Femur (tissue), 1 donor: ENCODE measurements at regions not wholly inside any gene's neighbourhood (a gene's known extent, or its start where the extent isn't known, plus 50 kb on each side); places are given as distances from the start of the nearest gene placed in this dataset.
"Not testable (repeated sequence)": the region's sequence is repeated elsewhere in the genome, so short reads cannot be mapped to it uniquely, and the experiment has no call there.

Experiments
- DNase-seq: peaks from one replicate; pipeline ENCODE4 v3.0.0-alpha.2; 2017

DNA sequence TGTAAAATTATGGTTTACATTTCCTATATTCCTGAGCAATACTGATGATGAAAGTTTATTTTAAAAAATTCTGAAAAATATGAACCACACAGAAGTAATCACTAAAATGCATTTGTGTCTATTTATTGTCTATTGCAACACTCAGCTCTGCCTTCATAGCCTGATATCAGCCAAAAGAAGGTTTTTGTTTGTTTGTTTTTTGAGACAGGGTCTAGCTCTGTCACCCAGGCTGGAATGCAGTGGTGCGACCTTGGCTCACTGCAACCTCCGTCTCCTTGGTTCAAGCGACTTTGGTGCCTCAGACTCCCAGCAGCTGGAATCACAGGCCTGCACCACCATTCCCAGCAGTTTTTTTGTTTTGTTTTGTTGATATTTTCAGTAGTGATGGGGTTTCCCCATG lies 1560.2 kb downstream of the SI start:
- DNase-seq: no peak

DNA sequence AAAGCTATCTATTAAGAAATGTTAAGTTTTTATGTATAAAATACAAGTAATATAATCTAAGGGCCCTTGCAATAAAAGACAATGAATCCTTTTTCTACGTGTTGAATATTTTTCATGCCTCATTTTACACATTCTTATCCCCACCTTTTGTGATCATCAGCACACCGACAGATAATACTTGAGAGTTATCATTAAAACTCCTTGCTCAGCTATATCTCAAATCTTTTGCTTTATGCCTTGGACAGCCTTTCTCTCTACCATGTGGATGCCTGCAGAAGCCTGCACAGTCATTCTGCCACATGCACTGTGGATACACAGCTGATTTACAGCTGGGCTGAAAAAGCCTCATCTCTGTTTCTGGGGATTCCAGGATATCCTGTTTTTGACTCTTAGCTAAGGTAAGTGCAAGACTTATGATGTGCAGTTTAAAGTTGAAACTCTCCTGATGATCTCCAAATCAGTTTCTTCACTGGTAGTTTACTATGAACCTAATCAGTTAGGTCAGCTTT lies 1565.1 kb downstream of the SI start:
- no peak for DNase-seq

DNA sequence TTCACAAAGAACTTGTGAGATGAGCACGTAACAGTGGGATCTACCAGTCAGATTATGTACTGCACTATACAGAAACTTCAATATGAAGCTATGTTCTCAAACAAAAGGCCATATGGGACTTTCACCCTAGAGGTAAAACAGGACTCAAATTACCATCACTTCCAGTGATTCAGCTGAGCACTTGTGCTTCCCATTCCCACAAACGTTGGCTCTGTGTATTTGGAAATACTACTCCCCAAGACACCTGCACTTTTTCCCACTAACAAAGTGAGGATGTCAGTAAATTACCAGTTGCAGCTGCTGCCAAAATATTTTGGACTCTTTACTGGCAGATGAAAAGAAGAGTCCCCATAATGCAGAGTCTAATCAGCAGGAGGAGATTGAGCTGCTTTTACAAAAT lies 1570.1 kb downstream of the SI start:
- DNase-seq: no peak

DNA sequence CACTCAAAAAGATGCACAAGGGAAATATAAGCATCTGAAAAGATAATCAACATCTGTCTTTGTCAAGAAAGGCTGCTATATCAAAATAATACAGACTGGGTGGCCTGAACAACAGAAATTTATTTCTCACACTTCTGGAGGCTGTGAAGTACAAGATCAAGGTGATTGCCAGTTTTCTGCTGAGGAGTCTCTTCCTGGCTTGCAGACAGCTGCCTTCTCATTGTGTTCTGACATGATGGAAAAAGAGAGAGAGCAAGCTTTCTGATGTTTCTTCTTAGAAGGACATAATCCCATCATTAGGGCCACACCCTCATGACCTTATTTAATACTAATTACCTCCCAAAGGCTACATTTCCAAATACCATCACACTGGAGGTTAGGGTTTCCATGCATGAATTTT lies 1573.3 kb downstream of the SI start:
- no peak for DNase-seq

DNA sequence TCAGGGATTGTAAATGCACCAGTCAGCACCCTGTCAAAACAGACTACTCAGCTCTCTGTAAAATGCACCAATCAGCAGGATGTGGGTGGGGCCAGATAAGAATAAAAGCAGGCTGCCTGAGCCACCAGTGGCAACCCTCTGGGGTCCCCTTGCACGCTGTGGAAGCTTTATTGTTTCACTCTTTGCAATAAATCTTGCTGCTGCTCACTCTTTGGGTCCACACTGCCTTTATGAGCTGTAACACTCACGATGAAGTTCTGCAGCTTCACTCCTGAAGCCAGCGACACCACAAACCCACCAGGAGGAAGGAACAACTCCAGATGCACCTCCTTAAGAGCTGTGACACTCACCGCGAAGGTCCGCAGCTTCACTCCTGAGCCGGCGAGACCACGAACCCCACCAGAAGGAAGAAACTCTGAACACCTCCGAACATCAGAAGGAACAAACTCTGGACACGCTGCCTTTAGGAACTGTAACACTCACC lies 1578.5 kb downstream of the SI start:
- DNase-seq: not testable (repeated sequence)

DNA sequence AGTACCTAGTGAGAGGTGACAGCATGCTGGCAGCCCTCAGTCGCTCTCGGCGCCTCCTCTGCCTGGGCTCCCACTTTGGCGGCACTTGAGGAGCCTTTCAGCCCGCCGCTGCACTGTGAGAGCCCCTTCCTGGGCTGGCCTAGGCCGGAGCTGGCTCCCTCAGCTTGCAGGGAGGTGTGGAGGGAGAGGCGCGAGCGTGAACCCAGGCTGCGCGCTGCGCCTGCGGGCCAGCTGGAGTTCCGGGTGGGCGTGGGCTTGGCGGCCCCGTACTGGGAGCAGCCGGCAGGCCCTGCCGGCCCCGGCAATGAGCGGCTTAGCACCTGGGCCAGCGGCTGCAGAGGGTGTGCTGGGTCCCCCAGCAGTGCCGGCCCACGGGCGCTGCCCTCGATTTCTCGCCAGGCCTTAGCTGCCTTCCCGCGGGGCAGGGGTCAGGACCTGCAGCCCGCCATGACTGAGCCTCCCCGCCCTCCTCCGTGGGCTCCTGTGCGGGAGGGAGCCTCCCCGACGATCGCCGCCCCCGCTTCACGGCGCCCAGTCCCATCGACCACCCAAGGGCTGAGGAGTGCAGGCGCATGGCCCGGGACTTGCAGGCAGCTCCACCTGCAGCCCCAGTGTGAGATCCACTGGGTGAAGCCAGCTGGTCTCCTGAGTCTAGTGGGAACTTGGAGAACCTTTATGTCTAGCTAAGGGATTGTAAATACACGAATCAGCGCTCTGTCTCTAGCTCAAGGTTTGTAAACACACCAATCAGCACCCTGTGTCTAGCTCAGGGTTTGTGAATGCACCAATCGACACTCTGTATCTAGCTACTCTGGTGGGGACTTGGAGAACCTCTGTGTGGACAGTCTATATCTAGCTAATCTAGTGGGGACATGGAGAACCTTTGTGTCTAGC lies 1579.2 kb downstream of the SI start:
- DNase-seq: not testable (repeated sequence)

DNA sequence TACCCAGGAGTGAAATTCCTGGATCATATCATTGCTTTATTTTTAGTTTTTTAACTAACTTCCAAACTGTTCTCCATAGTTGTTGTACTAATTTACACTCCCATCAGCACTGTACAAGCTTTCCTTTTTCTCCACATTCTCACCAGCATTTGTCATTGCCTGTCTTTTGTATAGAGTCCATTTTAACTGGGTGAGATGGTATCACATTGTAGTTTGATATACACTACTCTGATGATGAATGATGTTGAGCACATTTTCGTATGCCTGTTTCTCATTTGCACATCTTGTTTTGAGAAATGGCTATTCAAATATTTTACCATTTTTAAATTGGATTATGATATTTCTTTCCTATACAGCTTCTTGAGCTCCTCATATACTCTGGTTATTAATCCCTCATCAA lies 1586.6 kb downstream of the SI start:
- DNase-seq: no peak

DNA sequence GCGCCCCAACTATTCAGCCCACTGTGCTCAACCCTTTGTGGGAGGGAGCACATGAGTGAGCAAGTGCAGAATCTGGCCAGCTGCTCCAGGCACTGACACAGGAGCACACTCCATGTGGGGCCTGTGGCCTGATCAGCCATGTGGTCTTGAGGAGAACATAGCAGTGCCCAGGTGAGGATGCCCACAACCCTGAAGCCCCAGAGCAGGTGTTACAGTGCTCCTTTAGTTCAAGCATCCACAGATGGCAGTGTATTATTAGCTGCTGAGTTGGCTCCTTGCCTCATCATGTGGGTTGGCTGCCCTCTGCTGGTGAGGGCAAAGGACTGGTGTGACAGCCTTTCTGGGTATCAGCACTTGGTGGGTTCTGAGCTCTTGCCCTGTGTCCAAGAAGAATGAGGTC lies 1588.2 kb downstream of the SI start:
- DNase-seq: no peak

DNA sequence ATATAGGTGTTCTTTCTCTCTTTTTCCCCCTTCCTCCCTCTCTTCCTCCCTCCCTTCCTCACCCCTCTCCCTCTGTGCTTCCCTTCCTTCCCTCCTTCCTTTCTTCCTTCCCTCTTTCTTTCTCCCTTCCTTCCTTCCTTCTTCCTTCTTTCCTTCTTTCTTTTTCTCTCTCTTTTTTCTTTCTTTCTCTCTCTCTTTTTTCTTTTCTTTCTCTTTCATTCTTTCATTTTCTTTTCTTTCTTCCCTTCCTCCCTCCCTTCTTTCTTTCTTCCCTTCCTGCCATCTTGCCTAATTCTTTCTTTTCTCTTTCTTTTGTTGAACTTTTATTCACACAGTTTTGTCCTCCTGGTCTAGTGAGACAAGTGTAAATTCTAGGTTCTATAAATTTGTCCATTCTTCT lies 1595.6 kb downstream of the SI start:
- DNase-seq: no peak

DNA sequence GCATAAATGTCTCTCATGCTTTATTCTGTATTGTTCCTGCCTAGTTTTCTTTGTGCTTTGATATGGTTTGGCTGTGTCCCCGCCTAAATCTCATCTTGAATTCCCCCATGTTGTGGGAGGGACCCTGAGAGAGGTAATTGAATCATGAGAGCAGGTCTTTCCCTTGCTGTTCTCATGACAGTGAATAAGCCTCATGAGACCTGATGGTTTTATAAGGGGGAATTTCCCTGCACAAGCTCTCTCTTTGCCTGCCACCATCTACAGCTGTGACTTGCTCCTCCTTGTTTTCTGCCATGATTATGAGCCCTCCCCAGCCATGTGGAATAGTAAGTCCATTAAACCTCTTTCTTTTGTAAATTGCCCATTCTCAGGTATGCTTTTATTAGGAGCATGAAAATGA lies 1596.6 kb downstream of the SI start:
- no peak for DNase-seq

DNA sequence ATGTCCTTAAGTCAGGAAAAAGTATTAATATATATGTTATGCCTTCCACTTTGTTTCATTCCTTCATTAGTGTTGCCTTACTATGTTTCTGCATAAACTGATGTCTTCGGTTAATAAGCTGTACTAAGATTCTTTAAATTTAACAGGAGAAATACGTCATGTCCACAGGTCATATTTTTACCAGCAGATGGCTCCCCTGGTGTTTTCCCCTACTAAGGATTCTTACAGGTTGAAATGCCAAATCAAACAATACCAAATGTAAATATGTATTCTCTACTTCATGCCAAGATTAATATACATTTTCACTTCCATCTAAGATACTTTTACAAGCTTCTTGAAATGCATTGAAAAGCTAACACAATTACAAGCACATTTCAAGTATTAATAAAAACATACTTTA lies 1602.1 kb downstream of the SI start:
- no peak for DNase-seq

DNA sequence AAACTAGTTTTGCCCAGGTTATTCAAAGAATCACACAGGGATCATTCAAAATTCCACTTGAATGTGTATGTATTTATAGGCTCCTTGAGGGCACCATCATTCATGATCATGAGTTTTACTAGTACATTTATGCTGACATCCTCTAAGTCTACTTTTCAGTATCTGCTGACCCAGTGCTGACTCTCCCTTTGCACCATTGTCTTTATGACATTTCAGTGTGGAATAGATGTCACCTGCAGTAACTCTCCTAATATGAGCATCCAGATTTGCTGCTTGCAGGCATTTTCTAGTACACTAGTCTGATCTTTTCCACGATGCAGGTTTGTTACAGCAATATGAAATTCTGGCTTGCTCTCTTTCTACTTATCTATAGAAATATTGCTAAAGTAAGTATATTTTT lies 1603.5 kb downstream of the SI start:
- DNase-seq: no peak

DNA sequence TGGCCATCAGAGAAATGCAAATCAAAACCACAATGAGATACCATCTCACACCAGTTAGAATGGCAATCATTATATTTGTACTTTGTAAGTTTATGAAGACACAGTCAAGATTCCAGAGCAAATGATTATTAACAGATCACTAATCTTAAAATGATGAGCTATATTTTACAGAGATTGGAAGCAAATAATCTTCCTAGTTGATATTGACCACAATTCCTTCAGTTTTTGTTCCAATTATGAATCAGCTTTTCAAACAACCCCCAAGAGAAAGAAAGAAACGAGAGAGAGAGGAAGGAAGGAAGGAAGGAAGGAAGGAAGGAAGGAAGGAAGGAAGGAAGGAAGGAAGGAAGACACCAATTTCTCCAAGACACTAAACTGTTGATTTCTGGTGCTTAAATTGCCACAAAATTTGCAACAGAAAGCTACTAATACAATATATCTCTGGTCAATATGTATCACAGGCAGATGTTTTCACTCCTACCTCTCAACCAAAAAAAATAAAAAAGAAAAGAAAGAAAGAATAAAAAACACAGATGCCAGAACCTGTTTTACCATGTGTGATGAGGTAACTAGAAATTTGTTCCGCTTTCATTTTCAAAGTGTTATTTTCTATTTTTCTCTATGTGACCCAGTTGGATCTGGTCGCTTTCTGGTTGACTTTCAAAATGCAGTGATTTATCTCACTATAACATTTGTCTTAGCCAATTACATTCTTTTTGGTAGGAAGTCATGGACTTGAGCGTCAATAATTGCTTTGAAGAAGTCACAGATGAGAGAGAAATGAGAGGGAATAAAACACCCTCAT lies 1609.6 kb downstream of the SI start:
- DNase-seq: no peak

DNA sequence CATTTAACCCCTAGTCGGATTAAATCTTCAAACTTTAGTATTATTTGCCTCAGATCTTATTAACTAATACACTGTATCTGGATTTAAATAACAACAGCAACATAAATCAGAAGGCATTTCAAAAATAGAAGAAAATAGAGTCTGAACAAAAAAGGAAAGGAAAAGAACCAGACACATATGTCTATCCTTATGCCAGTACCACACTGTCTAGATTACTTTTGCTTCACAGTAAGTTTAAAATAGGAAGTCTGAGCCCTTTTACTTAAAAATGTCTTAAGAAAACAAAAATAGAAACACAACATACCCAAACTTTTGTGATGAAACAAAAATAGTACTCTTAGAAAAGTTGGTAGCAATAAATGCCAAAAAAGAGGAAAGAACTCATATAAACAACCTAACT lies 1615.8 kb downstream of the SI start:
- no peak for DNase-seq

DNA sequence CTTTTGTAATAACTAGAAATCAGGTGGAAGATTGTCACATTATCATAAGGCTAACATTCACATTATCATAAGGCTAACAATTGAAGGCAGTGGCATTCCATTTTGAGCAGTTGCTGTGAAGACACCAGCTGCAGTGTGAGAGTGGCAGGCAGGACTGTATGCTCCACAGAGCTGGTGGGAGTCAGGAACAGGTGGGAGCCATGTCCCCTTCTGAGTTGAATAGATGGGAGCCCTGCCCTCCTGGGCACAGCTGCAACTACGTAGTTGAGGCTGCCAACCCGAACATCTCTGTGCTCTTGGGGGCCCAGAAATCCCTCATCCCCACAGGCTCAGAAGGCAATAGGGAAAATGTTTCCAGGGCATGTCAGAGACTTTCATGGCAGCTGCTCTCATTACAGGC lies 1627.6 kb downstream of the SI start:
- peak; percentile 13 for DNase-seq

DNA sequence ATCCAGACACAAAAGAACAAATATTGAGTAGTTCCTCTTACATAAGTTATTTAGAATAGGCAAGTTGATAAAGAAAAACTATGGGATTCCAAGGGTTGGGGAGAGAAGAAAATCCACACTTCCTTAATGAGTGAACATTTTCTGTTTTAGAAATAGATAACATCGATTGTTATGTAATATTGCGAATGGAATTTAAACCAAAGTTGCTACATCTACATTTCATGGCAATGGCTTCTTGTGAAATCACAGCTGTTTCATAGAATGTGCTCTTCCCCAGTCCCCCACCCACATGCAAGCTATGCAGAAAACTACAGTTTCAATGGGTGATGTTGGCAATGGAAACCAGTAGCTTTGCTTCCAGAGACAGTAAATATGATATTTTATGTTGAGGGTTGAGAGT lies 1639.5 kb downstream of the SI start:
- DNase-seq: no peak

DNA sequence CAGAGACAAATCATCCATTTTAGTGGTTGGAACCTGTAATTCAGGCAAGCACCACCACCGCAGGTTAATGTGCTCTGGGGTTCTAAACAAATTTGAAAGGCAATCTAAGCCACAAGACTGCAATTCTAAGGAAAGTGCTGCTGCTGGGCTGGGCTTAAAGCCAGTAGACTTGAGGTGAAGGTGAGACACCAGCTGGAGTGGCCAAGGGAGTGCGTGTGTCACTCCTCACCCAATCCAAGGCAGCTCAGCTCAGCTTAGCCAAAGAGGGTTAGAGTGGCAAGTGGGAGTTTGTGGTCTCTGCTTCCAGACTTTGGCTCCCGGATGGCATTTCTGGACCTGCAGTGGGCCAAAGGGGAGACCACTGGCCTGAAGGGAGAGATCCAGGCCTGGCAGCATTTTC lies 1655.6 kb downstream of the SI start:
- no peak for DNase-seq

DNA sequence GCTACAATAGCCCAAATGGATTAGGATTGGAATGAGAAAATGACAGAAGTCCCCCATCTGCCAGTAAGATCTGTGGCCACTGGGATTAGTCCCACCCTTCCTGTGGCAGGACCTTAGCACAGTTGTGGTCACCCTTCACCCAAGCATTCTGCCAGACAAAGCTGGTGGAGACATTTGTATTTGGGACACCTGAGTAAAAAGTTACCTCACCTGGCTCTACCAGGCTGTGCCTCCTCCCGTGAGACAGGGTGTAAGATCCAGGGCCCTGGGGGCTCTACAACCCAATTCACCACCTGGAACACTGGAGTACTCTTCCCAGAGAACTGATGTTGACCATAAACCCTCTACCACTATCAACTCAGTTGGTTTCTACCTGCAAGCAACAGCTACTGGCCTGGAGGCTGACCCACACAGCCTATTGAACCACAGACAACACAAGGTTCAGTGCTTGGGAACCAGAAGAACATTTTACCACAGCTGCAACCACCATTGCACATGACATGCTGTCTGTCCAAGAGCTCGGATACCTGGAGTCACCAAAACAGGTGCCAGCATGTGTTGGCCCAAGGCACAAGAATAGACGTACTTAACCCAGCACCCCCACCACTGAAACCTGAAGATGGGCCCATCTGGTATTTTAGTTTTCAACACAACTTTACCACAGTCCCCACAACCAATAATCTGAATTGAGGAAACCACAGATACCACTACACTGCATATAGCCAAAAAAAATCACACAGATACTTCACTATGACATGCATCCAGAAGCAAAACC lies 1686.7 kb downstream of the SI start:
- DNase-seq: no peak

DNA sequence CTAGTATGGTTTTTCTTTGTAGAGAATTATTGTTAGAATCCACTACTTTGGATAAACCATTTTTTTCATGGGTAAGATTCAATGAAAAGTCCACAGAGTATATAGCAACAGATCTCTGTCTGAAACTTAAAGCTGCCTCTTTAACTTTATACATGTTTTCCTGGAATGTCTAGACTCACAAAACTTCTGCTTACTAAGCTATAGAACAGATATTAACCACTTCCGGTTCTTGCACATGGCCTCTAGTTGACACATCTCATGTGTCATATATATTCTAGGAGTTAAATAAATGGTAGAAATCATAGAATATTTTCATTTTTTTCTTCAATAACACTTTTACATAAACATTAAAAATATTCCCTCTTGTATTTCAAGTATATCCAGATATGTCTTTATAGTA lies 1693.9 kb downstream of the SI start:
- DNase-seq: no peak

DNA sequence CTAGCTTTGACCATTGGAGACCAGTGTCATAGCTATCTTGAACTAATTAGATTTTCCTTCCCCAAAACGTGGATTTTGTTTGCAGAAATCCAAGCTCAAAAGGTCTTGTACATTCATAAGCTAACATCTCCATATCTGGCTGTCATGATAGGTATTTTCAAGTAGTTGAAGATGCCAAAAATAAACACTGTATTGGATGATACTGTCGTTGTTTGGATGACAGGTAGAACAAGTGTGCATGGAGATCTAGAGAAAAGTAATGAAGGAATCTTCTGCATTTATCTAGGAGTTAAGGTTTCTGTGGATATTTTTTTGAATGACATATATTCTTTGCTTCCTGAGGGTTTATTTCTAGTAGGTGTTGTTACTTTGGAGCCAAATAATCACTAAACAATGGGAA lies 1696.1 kb downstream of the SI start:
- DNase-seq: no peak

DNA sequence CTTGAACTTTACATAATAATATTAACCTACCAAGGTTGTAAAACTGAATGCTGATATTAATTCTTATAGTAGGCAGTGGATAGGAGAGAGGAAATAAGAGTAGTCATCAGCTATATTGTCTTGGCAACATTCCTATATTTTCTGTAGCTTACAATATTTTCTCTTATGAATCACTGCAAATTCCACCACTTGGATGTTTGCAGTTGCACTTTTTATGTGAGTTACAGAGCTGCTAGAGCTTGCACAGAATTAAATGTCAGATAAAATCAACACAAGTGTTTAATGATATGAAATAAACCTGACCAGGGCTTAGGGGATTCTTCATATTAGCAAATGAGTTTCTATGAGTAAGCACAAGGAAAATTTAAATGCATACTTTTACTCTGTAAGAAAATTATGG lies 1710.1 kb downstream of the SI start:
- DNase-seq: no peak

DNA sequence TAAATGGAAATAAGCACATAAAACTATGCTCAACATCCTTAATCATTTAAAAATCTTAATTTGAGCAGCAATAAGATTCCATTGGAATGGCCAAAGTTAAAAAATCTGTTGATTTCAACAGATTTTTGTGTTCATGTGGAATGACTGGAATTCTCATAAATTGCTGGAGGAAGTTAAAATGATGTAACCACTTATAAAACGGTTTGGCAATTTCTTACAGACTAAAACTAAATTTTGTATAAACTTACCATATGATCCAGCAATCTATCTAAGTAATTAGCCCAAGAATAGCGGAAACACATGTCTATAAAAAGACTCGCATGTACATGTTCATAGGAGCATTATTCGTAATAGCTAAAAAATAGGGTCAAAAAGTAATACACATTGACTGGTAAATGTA lies 1713.6 kb downstream of the SI start:
- DNase-seq: no peak

DNA sequence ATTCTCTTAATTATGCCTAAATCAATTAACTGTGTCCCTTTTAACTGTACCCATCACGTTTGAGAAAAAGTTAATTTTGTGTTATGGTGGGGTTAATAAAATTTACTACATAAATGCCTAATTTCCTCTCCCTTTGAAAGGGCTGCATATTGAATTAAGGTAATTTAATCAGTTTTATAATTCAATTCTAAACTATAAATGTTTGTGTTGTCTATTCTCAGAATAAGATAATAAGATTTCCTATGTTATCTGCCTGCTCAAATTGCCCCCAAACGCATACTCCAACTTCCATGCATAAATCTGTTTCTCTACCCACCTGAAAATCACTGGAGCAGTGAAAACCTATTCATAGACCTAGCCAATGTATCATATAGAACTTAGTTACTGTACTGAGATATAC lies 1716.1 kb downstream of the SI start:
- DNase-seq: no peak
